ENCODE measurements at regions not wholly inside any gene's neighbourhood (a gene's known extent, or its start where the extent isn't known, plus 50 kb on each side); places are given as distances from the start of the nearest gene placed in this dataset.

DNA sequence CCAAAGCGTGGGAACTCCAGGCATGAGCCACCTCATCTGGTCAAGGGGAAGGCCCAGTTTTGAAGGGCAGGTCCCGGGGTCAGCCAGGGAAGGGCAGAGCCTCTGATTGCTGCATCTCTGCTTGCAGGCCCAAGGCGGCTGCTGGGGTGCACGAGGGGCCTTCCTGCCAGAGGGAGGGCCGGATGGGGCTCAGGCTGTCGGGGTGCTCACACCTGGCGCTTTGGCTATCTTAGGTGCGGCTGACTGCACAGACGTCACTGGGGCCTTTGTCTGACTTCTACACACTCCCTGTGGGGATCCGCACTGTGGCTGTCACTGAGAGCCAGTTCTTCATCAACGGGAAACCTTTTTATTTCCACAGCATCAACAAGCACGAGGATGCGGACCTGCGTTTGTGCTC, 68.7 kb downstream of the ZNF727 start:
- CTCF ChIA-PET: no interaction called here
- POLR2A ChIA-PET: no interaction called here
- H3K9me3 ChIP-seq (ENCODE audit: control insufficient read depth, insufficient read depth, low read depth, low read length): no peaks in the 10 kb centered on the region
- no TSS peak for BruUV-seq (replicated peaks)
- DNase-seq (ENCODE audit: low read depth, low spot score): no peak
- no peaks in the 10 kb centered on the region for H3K27me3 ChIP-seq (ENCODE audit: control insufficient read depth, insufficient read depth, low read length)
- H3K4me3 ChIP-seq (ENCODE audit: low read depth in 2 of 2, low read length in 2 of 2): no peak overlapping the region
- H3K36me3 ChIP-seq (ENCODE audit: control insufficient read depth, insufficient read depth, low read length): no peaks in the 10 kb centered on the region
- intact Hi-C loops (cut with micrococcal nuclease; ENCODE audit: unreplicated experiment) (no loop called here), in situ Hi-C loops (cut with HindIII; ENCODE audit: low pct_unique_long_range_greater_than_20kb, low sequenced_read_pairs) (no loop called here)
- no peak for ATAC-seq
- no peaks in the 10 kb centered on the region for H3K4me1 ChIP-seq (ENCODE audit: control insufficient read depth, insufficient read depth, low read length)
- TF ChIP-seq, protein P1, sequence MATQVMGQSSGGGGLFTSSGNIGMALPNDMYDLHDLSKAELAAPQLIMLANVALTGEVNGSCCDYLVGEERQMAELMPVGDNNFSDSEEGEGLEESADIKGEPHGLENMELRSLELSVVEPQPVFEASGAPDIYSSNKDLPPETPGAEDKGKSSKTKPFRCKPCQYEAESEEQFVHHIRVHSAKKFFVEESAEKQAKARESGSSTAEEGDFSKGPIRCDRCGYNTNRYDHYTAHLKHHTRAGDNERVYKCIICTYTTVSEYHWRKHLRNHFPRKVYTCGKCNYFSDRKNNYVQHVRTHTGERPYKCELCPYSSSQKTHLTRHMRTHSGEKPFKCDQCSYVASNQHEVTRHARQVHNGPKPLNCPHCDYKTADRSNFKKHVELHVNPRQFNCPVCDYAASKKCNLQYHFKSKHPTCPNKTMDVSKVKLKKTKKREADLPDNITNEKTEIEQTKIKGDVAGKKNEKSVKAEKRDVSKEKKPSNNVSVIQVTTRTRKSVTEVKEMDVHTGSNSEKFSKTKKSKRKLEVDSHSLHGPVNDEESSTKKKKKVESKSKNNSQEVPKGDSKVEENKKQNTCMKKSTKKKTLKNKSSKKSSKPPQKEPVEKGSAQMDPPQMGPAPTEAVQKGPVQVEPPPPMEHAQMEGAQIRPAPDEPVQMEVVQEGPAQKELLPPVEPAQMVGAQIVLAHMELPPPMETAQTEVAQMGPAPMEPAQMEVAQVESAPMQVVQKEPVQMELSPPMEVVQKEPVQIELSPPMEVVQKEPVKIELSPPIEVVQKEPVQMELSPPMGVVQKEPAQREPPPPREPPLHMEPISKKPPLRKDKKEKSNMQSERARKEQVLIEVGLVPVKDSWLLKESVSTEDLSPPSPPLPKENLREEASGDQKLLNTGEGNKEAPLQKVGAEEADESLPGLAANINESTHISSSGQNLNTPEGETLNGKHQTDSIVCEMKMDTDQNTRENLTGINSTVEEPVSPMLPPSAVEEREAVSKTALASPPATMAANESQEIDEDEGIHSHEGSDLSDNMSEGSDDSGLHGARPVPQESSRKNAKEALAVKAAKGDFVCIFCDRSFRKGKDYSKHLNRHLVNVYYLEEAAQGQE (IDR thresholded peaks at IDR 0.05; ENCODE audit: insufficient read depth in 1 of 2, low read depth in 2 of 2, low read length in 1 of 2): no peak
- TF ChIP-seq, protein P2, sequence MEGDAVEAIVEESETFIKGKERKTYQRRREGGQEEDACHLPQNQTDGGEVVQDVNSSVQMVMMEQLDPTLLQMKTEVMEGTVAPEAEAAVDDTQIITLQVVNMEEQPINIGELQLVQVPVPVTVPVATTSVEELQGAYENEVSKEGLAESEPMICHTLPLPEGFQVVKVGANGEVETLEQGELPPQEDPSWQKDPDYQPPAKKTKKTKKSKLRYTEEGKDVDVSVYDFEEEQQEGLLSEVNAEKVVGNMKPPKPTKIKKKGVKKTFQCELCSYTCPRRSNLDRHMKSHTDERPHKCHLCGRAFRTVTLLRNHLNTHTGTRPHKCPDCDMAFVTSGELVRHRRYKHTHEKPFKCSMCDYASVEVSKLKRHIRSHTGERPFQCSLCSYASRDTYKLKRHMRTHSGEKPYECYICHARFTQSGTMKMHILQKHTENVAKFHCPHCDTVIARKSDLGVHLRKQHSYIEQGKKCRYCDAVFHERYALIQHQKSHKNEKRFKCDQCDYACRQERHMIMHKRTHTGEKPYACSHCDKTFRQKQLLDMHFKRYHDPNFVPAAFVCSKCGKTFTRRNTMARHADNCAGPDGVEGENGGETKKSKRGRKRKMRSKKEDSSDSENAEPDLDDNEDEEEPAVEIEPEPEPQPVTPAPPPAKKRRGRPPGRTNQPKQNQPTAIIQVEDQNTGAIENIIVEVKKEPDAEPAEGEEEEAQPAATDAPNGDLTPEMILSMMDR (IDR thresholded peaks at IDR 0.05): no peak
- no peak for TF ChIP-seq SIN3A (IDR thresholded peaks at IDR 0.05; ENCODE audit: borderline replicate concordance, insufficient read depth, low read depth, low read length)
- TF ChIP-seq TCF7L2 (IDR thresholded peaks at IDR 0.05; ENCODE audit: low read depth, low read length): no peak
- no peak for TF ChIP-seq POLR2AphosphoS5 (IDR thresholded peaks at IDR 0.05; ENCODE audit: low read depth, low read length)
- no peak overlapping the region for H3K27ac ChIP-seq (ENCODE audit: low read length)

DNA sequence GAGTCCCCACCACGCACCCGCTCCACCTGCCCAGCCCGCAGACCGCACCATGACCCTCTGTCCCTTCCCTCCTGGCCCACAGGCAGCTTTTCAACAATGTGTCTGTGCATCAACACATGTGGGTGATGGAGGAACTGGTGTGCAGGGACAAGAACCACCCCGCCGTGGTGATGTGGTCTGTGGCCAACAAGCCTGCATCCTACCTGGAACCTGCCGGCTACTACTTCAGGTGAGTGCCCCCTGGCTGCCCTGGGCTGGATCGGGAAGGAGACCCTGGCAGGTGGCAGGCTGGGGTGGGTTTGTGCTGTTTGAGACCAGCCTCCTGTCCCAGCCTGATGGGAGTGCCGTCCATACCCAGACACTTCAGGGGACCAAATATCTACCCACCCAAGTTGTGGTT, 69.6 kb downstream of the ZNF727 start:
- H3K9me3 ChIP-seq (ENCODE audit: control insufficient read depth, insufficient read depth, low read depth, low read length): no peaks in the 10 kb centered on the region
- no peaks in the 10 kb centered on the region for H3K36me3 ChIP-seq (ENCODE audit: control insufficient read depth, insufficient read depth, low read length)
- no TSS peak for BruUV-seq (replicated peaks)
- ATAC-seq (no peak), DNase-seq (ENCODE audit: low read depth, low spot score) (no peak)
- H3K4me3 ChIP-seq (ENCODE audit: low read depth in 2 of 2, low read length in 2 of 2): no peak overlapping the region
- in situ Hi-C loops (cut with HindIII; ENCODE audit: low pct_unique_long_range_greater_than_20kb, low sequenced_read_pairs): no loop called here
- ChIA-PET POLR2A (no interaction called here), CTCF (no interaction called here)
- TF ChIP-seq, protein P2 (IDR thresholded peaks at IDR 0.05): no peak
- TF ChIP-seq SIN3A (IDR thresholded peaks at IDR 0.05; ENCODE audit: borderline replicate concordance, insufficient read depth, low read depth, low read length): no peak
- no peak for TF ChIP-seq POLR2AphosphoS5 (IDR thresholded peaks at IDR 0.05; ENCODE audit: low read depth, low read length)
- TF ChIP-seq, protein P1 (IDR thresholded peaks at IDR 0.05; ENCODE audit: insufficient read depth in 1 of 2, low read depth in 2 of 2, low read length in 1 of 2): no peak
- no peaks in the 10 kb centered on the region for H3K27me3 ChIP-seq (ENCODE audit: control insufficient read depth, insufficient read depth, low read length)
- intact Hi-C loops (cut with micrococcal nuclease; ENCODE audit: unreplicated experiment): no loop called here
- no peaks in the 10 kb centered on the region for H3K4me1 ChIP-seq (ENCODE audit: control insufficient read depth, insufficient read depth, low read length)
- no peak overlapping the region for H3K27ac ChIP-seq (ENCODE audit: low read length)

All from Panc1 (cell line).